Gastrocnemius medialis (tissue), 4 donors: ENCODE measurements at regions not wholly inside any gene's neighbourhood (a gene's known extent, or its start where the extent isn't known, plus 50 kb on each side); places are given as distances from the start of the nearest gene placed in this dataset.

Experiments used
- ATAC-seq, 2 donors: fragments of 150-250 bp; one replicate each; pipeline ENCODE4 v1.9.1; 2016
- DNase-seq, 2 donors: peaks; one replicate each; pipeline ENCODE4 v3.0.0-alpha.2; 2019
- H3K27ac ChIP-seq, 4 donors: fragments of 200-600 bp; sonication (generic); 1 replicate in 1 of 4; 2 replicates in 3 of 4; pipeline ENCODE4 v1.5.1; 2016 to 2018; ENCODE audit warnings: mild to moderate bottlenecking in 2 of 4, moderate library complexity in 1 of 4
- H3K27me3 ChIP-seq, 3 donors: fragments of 200-600 bp; sonication (generic) in 2 of 3; 1 replicate in 1 of 3; 2 replicates in 2 of 3; pipeline versions ENCODE4 v1.5.1 to v1.6.0; 2016 to 2019; ENCODE audit warnings: mild to moderate bottlenecking in 1 of 3, moderate library complexity in 1 of 3
- H3K36me3 ChIP-seq, 2 donors: fragments of 200-600 bp; sonication (generic) in 1 of 2; one replicate each; pipeline ENCODE4 v1.5.1; 2017 to 2018
- H3K4me1 ChIP-seq, 2 donors: fragments of 200-600 bp; sonication (generic) in 1 of 2; one replicate each; pipeline ENCODE4 v1.5.1; 2016 to 2017; ENCODE audit warnings: mild to moderate bottlenecking in 2 of 2
- H3K4me3 ChIP-seq, 4 donors: fragments of 200-600 bp; sonication (generic) in 3 of 4; 1 replicate in 1 of 4; 2 replicates in 3 of 4; pipeline ENCODE4 v1.5.1; 2016 to 2019; ENCODE audit warnings: mild to moderate bottlenecking in 2 of 4
- H3K9me3 ChIP-seq, 3 donors: fragments of 200-600 bp; sonication (generic) in 2 of 3; 1 replicate in 1 of 3; 2 replicates in 2 of 3; pipeline ENCODE4 v1.5.1; 2016 to 2019
- CTCF ChIP-seq, 5 experiments: fragments of 450-650 bp in 3 of 5; fragments of 200-600 bp in 2 of 5; sonication (generic) in 2 of 5; IDR thresholded peaks in 4 of 5; conservative IDR thresholded peaks in 1 of 5; 1 replicate in 4 of 5; 2 replicates in 1 of 5; pipeline ENCODE4 v1.5.1; 2016 to 2019; ENCODE audit warnings: antibody characterized with exemption in 5 of 5, mild to moderate bottlenecking in 3 of 5, moderate library complexity in 3 of 5
- POLR2A ChIP-seq, 2 donors: fragments of 450-650 bp; IDR thresholded peaks; one replicate each; pipeline ENCODE4 v1.6.1; 2017; ENCODE audit warnings: antibody characterized with exemption in 2 of 2, mild to moderate bottlenecking in 2 of 2, moderate library complexity in 2 of 2
- in situ Hi-C, 4 donors: fragments of 200-750 bp; cut with MboI; loops; one replicate each; pipeline versions ENCODE4 v1.15.0 to v1.8.0; 2017; ENCODE audit warnings: low sequenced_read_pairs in 4 of 4
- intact Hi-C: fragments of 100-400 bp; cut with DNase I; formaldehyde crosslinking; loops from one replicate; pipeline ENCODE4 v1.15.1; 2023; ENCODE audit warnings: low total_unique reads

GRCh38 chr12:61798778-61799177, 461.4 kb upstream of the USP15 start:
- H3K9me3 ChIP-seq: no peaks in the 10 kb centered on the region
- H3K36me3 ChIP-seq: no peaks in the 10 kb centered on the region
- no peak overlapping the region for H3K27ac ChIP-seq
- in situ Hi-C loops (no loop called here), intact Hi-C loops (no loop called here)
- no peaks in the 10 kb centered on the region for H3K4me1 ChIP-seq
- H3K27me3 ChIP-seq: no peaks in the 10 kb centered on the region
- TF ChIP-seq POLR2A (IDR thresholded peaks at IDR 0.05) (no peak), CTCF (IDR thresholded peaks at IDR 0.05 in 4 of 5, conservative IDR thresholded peaks at IDR 0.05 in 1 of 5) (no peak)
- H3K4me3 ChIP-seq: no peak overlapping the region
- no peak for DNase-seq
- ATAC-seq: no peak

- Histone ChIP-seq H3K9me3 (no peaks in the 10 kb centered on the region), H3K27ac (no peak overlapping the region), H3K36me3 (no peaks in the 10 kb centered on the region), H3K4me3 (no peak overlapping the region), H3K4me1 (no peaks in the 10 kb centered on the region), H3K27me3 (no peaks in the 10 kb centered on the region)
- in situ Hi-C loops: no loop called here
- no peak for ATAC-seq
- no peak for DNase-seq
- intact Hi-C loops: no loop called here
- no peak for TF ChIP-seq CTCF (IDR thresholded peaks at IDR 0.05 in 4 of 5, conservative IDR thresholded peaks at IDR 0.05 in 1 of 5)
- no peak for TF ChIP-seq POLR2A (IDR thresholded peaks at IDR 0.05)
Measured at GRCh38 chr12:61804301-61804700, 455.9 kb upstream of the USP15 start.

GRCh38 chr12:61808856-61809255, 451.3 kb upstream of the USP15 start:
- DNase-seq (no peak), ATAC-seq (no peak)
- intact Hi-C loops: no loop called here
- TF ChIP-seq POLR2A (IDR thresholded peaks at IDR 0.05) (no peak), CTCF (IDR thresholded peaks at IDR 0.05 in 4 of 5, conservative IDR thresholded peaks at IDR 0.05 in 1 of 5) (no peak)
- Histone ChIP-seq H3K27me3 (no peaks in the 10 kb centered on the region), H3K4me3 (no peak overlapping the region), H3K4me1 (no peaks in the 10 kb centered on the region), H3K27ac (no peak overlapping the region), H3K9me3 (no peaks in the 10 kb centered on the region), H3K36me3 (no peaks in the 10 kb centered on the region)
- in situ Hi-C loops: no loop called here

GRCh38 chr12:61810486-61810885, 449.7 kb upstream of the USP15 start:
- H3K4me1 ChIP-seq: no peaks in the 10 kb centered on the region
- ATAC-seq: no peak

More at GRCh38 chr12:61810486-61810885, 449.7 kb upstream of the USP15 start:
- Histone ChIP-seq H3K9me3 (no peaks in the 10 kb centered on the region), H3K36me3 (no peaks in the 10 kb centered on the region), H3K4me3 (no peak overlapping the region), H3K27ac (no peak overlapping the region), H3K27me3 (no peaks in the 10 kb centered on the region)
- TF ChIP-seq CTCF (IDR thresholded peaks at IDR 0.05 in 4 of 5, conservative IDR thresholded peaks at IDR 0.05 in 1 of 5) (no peak), POLR2A (IDR thresholded peaks at IDR 0.05) (no peak)
- intact Hi-C loops: no loop called here
- DNase-seq: no peak
- in situ Hi-C loops: no loop called here
